ENCODE measurements at regions not wholly inside any gene's neighbourhood (a gene's known extent, or its start where the extent isn't known, plus 50 kb on each side); places are given as distances from the start of the nearest gene placed in this dataset.

DNA sequence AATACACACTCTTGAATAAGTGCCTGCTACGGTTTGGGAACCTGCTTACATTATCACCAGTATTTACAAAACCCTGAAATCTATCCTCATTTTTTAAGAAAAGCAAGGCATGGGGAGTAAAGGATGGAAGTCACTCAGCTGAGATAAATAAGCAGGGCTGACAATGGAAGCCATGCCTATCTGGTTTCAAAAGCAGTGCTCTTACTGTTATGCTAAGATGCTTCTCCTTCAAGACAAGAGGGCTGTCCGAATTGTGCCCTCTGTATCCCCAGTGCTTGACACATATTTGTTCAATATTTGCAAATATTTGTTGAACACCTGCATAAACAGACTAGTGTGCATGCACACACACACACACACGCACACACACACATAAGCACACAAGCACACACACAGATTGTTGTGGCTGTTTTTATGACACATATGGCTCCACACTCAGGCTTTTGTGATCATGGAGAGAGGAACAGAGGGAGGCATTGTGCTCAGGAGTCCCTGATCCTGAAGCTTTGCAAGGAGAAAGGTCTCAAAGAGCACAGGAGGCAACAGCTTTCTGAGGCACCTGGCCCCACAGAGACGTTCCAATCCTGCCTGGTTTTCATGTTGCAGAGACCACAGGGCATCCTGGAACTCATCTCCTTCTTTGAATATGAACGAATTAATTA is 401.6 kb upstream of the CDH11 start:
- no peak overlapping the region for H2BK5ac ChIP-seq (ENCODE audit: low read depth, low read length)
- POLR2A ChIA-PET (ENCODE audit: partially characterized antibody) = no interaction called here
- H2AK5ac ChIP-seq (ENCODE audit: low read depth, low read length) = no peak overlapping the region
- H4K91ac ChIP-seq (replicated peaks; ENCODE audit: insufficient read length, low read length) = peak overlapping the region; percentile 48
- CTCF ChIA-PET (ENCODE audit: partially characterized antibody) = interaction anchor here (0.7 to 1.6 kb wide), 2 partner anchors 105 to 354 kb away, joined by 3 to 4 read pairs; no protein-coding TSS in a partner anchor
- H2BK15ac ChIP-seq (ENCODE audit: low read length) = no peak overlapping the region
- no peaks in the 10 kb centered on the region for H3K36me3 ChIP-seq (ENCODE audit: control insufficient read depth in 2 of 4, insufficient read depth in 4 of 4, low read length in 3 of 4)
- no peak overlapping the region for H3K23ac ChIP-seq (ENCODE audit: insufficient read length)
- no peaks in the 10 kb centered on the region for H4K20me1 ChIP-seq (replicated peaks in 1 of 2; ENCODE audit: control insufficient read depth in 1 of 2, insufficient read depth in 2 of 2, low read length in 2 of 2)
- 0 out of 4 replicates have a peak, but pooled peaks cover 0 to 2% of the 10 kb centered on the region in 2 experiments for H3K9me3 ChIP-seq (ENCODE audit: insufficient read depth in 2 of 2, low read depth in 1 of 2, low read length in 1 of 2)
- WGBS, 2 experiments (ENCODE audit: extremely low coverage in 1 of 2, insufficient coverage in 1 of 2, insufficient read length in 1 of 2, insufficient replicate concordance in 2 of 2, low coverage in 1 of 2, low lambda C conversion rate in 2 of 2, missing lambda C conversion rate in 1 of 2) = 56% methylated on average over 5 of the region's 5 CpGs; no CpG with 5 or more reads in 1 of the 2 experiments
- peak overlapping the region; percentile 50; the same call in 1 of the 2 replicates for H2BK20ac ChIP-seq (ENCODE audit: low read length)
- no peak overlapping the region for H3K14ac ChIP-seq (ENCODE audit: insufficient read length)
- H3K4ac ChIP-seq (replicated peaks; ENCODE audit: insufficient read length, low read depth, low read length) = no peak overlapping the region
- peak overlapping the region in 1 of 4 experiments; percentile 12; a peak in 1 of 8 replicates for H3K4me3 ChIP-seq (ENCODE audit: extremely low read depth in 1 of 4, insufficient read depth in 2 of 4, low read depth in 3 of 4, low read length in 4 of 4)
- H3K27me3 ChIP-seq (replicated peaks in 1 of 4; ENCODE audit: control insufficient read depth in 3 of 4, extremely low read depth in 1 of 4, insufficient read depth in 3 of 4, low read length in 3 of 4) = no peaks in the 10 kb centered on the region; a peak in 1 of 7 replicates
- TF ChIP-seq TBP (IDR thresholded peaks at IDR 0.05; ENCODE audit: low read depth, low read length) (no peak), SIRT6 (IDR thresholded peaks at IDR 0.05; ENCODE audit: low read length) (no peak), CEBPB (IDR thresholded peaks at IDR 0.05; ENCODE audit: low read depth, low read length) (no peak)
- H4K5ac ChIP-seq (ENCODE audit: insufficient read length, low read depth, low read length) = peak overlapping the region; percentile 33
- peak overlapping the region; percentile 73 for H3K18ac ChIP-seq (ENCODE audit: extremely low read depth, low read length)
- FAIRE-seq = no peak
- H3K79me1 ChIP-seq (ENCODE audit: low read depth, low read length) = no peaks in the 10 kb centered on the region
- no peak overlapping the region for H3K56ac ChIP-seq (replicated peaks; ENCODE audit: insufficient read length, low read depth, low read length)
- H3K23me2 ChIP-seq (ENCODE audit: low read depth, low read length) = no peaks in the 10 kb centered on the region
- no peak for DNase-seq (ENCODE audit: low read depth in 1 of 2, low spot score in 2 of 2)
- H3K4me2 ChIP-seq (ENCODE audit: insufficient read depth in 1 of 2, low read depth in 2 of 2, low read length in 2 of 2) = peak overlapping the region; percentile 52 to 73
- no peak overlapping the region for H3K9ac ChIP-seq (replicated peaks in 1 of 4; ENCODE audit: extremely low read depth in 1 of 4, low read depth in 3 of 4, low read length in 3 of 4)
- H2BK12ac ChIP-seq (ENCODE audit: low read depth, low read length) = peak overlapping the region; percentile 30; the same call in 1 of the 2 replicates
- no peak overlapping the region for H3K27ac ChIP-seq (ENCODE audit: low read depth, low read length)
- H3K79me2 ChIP-seq (ENCODE audit: control insufficient read depth in 1 of 2, insufficient read depth in 2 of 2, low read length in 2 of 2) = no peaks in the 10 kb centered on the region
- H2BK120ac ChIP-seq (replicated peaks; ENCODE audit: low read depth, low read length) = no peak overlapping the region
- H2AFZ ChIP-seq (ENCODE audit: low read length) = peak overlapping the region; percentile 48; the same call in 1 of the 2 replicates
- no peak overlapping the region for H4K8ac ChIP-seq (ENCODE audit: extremely low read depth, insufficient read depth, low read length)
- H3K4me1 ChIP-seq (replicated peaks in 1 of 4; ENCODE audit: control insufficient read depth in 3 of 4, insufficient read depth in 4 of 4, low read length in 3 of 4) = peaks cover 4 to 21% (median 18%) of the 10 kb centered on the region in 4 experiments; a peak in 4 of 7 replicates

Measured in H1 (cell line).